ENCODE measurements at regions not wholly inside any gene's neighbourhood (a gene's known extent, or its start where the extent isn't known, plus 50 kb on each side); places are given as distances from the start of the nearest gene placed in this dataset.
"Not testable (repeated sequence)": the region's sequence is repeated elsewhere in the genome, so short reads cannot be mapped to it uniquely, and the experiment has no call there.

DNA sequence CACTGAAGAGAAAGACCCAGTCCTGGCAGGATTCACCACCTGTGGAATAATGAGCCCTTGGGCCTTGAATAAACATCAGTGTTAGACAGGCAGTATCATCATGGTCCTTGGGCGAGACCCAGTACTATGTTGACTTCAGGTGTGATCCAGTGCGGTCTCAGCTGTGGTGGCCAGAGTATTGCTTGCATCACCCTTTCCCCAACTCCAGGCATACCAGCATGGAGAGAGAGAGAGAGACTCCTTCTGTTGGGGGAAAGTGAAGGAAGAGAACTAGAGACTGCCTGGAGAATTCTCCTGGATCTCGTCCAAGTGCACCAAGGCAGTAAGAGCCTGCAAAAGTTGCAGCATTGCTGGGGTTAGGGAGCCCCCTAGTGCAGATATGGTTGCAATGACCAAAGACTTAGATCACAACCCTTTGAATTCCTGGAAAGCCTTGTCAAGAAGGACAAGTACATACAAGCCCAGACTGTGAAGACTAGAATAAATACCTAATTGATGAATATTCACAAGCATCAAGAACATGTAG lies 61.1 kb upstream of the VAMP7 start:
- intact Hi-C loops (cut with DNase I) = loop anchor here (2.0 to 5.0 kb wide), 2 partner anchors 725 to 903 kb away; no protein-coding TSS in a partner anchor
- Histone ChIP-seq H3K4me1 (no peaks in the 10 kb centered on the region), H3K27ac (no peak overlapping the region), H3K27me3 (no peaks in the 10 kb centered on the region), H3K36me3 (no peaks in the 10 kb centered on the region), H3K4me3 (no peak overlapping the region), H3K9me3 (no peaks in the 10 kb centered on the region)
- WGBS, 2 donors = 57 to 67% methylated on average over 3 of the region's 3 CpGs
- no peak for TF ChIP-seq POLR2A (IDR thresholded peaks at IDR 0.05)
- peak in 2 of 4 donors; percentile 25 to 46 for TF ChIP-seq POLR2AphosphoS5 (IDR thresholded peaks at IDR 0.05)
- TF ChIP-seq, protein P1, sequence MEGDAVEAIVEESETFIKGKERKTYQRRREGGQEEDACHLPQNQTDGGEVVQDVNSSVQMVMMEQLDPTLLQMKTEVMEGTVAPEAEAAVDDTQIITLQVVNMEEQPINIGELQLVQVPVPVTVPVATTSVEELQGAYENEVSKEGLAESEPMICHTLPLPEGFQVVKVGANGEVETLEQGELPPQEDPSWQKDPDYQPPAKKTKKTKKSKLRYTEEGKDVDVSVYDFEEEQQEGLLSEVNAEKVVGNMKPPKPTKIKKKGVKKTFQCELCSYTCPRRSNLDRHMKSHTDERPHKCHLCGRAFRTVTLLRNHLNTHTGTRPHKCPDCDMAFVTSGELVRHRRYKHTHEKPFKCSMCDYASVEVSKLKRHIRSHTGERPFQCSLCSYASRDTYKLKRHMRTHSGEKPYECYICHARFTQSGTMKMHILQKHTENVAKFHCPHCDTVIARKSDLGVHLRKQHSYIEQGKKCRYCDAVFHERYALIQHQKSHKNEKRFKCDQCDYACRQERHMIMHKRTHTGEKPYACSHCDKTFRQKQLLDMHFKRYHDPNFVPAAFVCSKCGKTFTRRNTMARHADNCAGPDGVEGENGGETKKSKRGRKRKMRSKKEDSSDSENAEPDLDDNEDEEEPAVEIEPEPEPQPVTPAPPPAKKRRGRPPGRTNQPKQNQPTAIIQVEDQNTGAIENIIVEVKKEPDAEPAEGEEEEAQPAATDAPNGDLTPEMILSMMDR (IDR thresholded peaks at IDR 0.05) = peak; percentile 15 to 53 (median 42)
- DNase-seq = peak; percentile 79

DNA sequence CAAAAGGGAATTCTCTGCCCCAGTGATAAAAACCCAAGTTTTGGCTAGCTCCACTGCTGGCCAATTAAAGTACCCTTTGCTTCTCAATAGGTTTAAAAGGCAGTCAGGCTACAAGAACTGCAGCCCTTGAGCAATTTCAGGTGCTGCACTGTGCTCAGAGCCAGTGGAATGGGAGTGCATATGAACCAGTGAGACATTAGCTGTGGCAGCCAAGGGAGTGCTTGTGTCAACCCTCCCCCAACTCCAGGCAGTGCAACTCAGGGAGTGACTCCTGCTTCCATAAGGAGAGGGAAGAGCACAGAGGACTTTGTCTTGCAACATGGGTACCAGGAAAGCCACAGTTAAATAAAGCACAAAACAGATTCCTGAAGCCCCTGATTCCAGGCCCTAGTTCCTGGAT lies 61.6 kb upstream of the VAMP7 start:
- Histone ChIP-seq H3K36me3 (no peaks in the 10 kb centered on the region), H3K9me3 (no peaks in the 10 kb centered on the region), H3K4me1 (no peaks in the 10 kb centered on the region), H3K4me3 (no peak overlapping the region), H3K27me3 (no peaks in the 10 kb centered on the region), H3K27ac (no peak overlapping the region)
- DNase-seq = no peak
- TF ChIP-seq EP300 (IDR thresholded peaks at IDR 0.05) (no peak), POLR2A (IDR thresholded peaks at IDR 0.05) (no peak), POLR2AphosphoS5 (IDR thresholded peaks at IDR 0.05) (no peak)
- TF ChIP-seq, protein P1 (IDR thresholded peaks at IDR 0.05) = no peak
- intact Hi-C loops (cut with DNase I) = no loop called here

DNA sequence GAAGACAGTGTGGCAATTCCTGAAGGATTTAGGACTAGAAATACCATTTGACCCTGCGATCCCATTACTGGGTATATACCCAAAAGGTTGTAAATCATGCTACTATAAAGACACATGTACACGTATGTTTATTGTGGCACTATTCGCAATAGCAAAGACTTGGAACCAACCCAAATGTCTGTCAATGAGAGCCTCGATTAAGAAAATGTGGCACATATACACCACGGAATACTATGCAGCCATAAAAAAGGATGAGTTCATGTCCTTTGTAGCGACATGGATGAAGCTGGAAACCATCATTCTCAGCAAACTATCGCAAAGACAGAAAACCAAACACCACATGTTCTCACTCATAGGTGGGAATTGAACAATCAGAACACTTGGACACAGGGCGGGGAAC lies 66.8 kb upstream of the VAMP7 start:
- H3K9me3 ChIP-seq; H3K27ac ChIP-seq; H3K4me3 ChIP-seq; H3K4me1 ChIP-seq; DNase-seq; intact Hi-C loops (cut with DNase I); H3K36me3 ChIP-seq; H3K27me3 ChIP-seq: not testable (repeated sequence)
- WGBS, 2 donors = 87 to 89% methylated on average over 8 of the region's 8 CpGs

- intact Hi-C loops (cut with DNase I) = no loop called here
- Histone ChIP-seq H3K9me3 (no peaks in the 10 kb centered on the region), H3K27ac (no peak overlapping the region), H3K4me3 (no peak overlapping the region), H3K4me1 (no peaks in the 10 kb centered on the region), H3K27me3 (no peaks in the 10 kb centered on the region), H3K36me3 (no peaks in the 10 kb centered on the region)
- 68 to 82% methylated on average over 1 of the region's 1 CpG for WGBS, 2 donors
- DNase-seq = no peak
- TF ChIP-seq EP300 (IDR thresholded peaks at IDR 0.05) (no peak), POLR2A (IDR thresholded peaks at IDR 0.05) (no peak), POLR2AphosphoS5 (IDR thresholded peaks at IDR 0.05) (no peak)
- TF ChIP-seq, protein P1 (IDR thresholded peaks at IDR 0.05) = no peak
Observed at GRCh38 chrX:155779831-155780230, 101.3 kb upstream of the VAMP7 start.

DNA sequence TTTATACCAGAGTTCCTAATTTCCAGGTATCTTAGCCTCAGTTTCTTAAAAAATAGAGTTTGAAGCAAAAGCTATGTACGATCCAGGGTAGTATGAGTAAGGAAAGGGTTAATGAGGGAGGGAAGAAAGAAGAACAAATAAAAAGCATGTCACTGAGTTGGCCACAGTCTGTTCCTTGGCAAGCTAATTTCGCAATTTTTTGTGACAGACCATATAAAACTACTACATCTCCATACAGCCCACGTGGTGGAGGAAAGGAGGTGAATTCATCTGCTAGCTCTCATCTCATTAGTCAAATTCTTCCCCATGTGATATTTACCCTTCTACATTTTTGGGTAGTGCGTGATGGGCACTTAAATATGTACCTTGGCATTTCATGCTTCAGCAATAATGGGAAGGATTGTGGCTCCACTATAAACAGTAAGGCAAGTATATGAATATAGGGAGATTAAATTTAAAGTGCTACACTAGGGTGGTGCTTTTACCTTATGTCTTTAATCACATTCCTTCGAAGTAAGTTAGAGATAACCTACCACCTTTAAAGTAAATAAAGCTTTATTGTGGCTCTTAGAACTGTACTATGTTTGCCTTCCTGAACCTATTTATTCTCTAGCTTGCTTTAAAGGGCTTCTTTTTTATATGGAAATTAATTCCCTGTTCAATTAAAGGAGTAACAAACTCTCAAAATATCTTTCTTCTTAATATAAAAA lies 102.1 kb upstream of the VAMP7 start:
- no peak for DNase-seq
- TF ChIP-seq POLR2A (IDR thresholded peaks at IDR 0.05) = no peak
- no peak for TF ChIP-seq EP300 (IDR thresholded peaks at IDR 0.05)
- TF ChIP-seq, protein P1 (IDR thresholded peaks at IDR 0.05) = no peak
- TF ChIP-seq POLR2AphosphoS5 (IDR thresholded peaks at IDR 0.05) = no peak
- H3K9me3 ChIP-seq = no peaks in the 10 kb centered on the region
- intact Hi-C loops (cut with DNase I) = no loop called here
- H3K36me3 ChIP-seq = no peaks in the 10 kb centered on the region
- H3K27ac ChIP-seq = no peak overlapping the region
- WGBS, 2 donors = 21 to 43% methylated on average over 5 of the region's 5 CpGs
- no peak overlapping the region for H3K4me3 ChIP-seq
- H3K4me1 ChIP-seq = no peaks in the 10 kb centered on the region
- H3K27me3 ChIP-seq = no peaks in the 10 kb centered on the region
